ENCODE measurements at regions not wholly inside any gene's neighbourhood (a gene's known extent, or its start where the extent isn't known, plus 50 kb on each side); places are given as distances from the start of the nearest gene placed in this dataset.
"Not testable (repeated sequence)": the region's sequence is repeated elsewhere in the genome, so short reads cannot be mapped to it uniquely, and the experiment has no call there.

DNA sequence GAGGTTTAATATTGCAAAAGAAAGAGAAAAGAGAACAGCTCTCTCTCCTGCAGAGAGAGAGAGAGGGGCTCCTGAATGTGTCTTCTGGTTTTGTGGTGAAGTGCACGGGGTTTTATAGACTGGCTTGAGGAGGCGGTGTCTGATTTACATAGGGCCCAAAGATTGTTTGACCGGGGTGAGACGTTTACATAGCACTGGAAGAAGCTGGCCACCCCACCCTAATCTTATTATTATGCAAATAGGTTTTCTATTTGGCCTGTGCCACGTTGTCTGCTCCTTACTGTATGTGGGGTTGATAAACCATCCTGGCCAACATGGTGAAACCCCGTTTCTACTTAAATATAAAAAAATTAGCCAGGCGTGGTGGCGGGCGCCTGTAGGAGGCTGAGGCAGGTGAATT is 268.6 kb downstream of the SV2B start:
- Mint-ChIP-seq H3K4me1 (ENCODE audit: low read depth) (no peaks in the 10 kb centered on the region), H3K36me3 (ENCODE audit: low read depth) (no peaks in the 10 kb centered on the region), H3K9me3 (peaks cover 7% of the 10 kb centered on the region), H3K27ac (no peak overlapping the region), H3K4me3 (no peak overlapping the region), H3K27me3 (ENCODE audit: insufficient read depth) (no peaks in the 10 kb centered on the region; the same call in 1 of the 2 replicates)
- TF ChIP-seq, protein P1, sequence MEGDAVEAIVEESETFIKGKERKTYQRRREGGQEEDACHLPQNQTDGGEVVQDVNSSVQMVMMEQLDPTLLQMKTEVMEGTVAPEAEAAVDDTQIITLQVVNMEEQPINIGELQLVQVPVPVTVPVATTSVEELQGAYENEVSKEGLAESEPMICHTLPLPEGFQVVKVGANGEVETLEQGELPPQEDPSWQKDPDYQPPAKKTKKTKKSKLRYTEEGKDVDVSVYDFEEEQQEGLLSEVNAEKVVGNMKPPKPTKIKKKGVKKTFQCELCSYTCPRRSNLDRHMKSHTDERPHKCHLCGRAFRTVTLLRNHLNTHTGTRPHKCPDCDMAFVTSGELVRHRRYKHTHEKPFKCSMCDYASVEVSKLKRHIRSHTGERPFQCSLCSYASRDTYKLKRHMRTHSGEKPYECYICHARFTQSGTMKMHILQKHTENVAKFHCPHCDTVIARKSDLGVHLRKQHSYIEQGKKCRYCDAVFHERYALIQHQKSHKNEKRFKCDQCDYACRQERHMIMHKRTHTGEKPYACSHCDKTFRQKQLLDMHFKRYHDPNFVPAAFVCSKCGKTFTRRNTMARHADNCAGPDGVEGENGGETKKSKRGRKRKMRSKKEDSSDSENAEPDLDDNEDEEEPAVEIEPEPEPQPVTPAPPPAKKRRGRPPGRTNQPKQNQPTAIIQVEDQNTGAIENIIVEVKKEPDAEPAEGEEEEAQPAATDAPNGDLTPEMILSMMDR (IDR thresholded peaks at IDR 0.05) = no peak
- no peak for DNase-seq

DNA sequence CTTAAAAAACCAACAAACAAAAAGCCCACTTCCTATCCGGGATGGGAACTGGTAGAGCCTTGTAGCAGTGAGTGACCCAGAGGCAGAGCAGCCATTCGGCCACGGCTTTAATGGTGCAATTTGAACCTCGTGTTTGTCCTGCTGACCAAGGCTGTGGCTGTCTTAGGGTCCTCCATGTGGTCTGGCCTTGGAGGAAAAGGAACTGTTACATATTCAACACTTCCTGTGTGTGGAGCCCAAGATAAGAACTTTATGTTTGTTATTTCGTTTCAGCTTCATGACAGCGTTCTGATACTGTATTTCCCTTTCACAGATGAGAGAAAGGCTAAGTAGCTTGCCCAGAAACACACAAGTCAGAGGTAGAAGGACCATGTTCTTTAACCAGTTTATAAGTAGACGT is 269.8 kb downstream of the SV2B start:
- DNase-seq = no peak
- H3K27me3 Mint-ChIP-seq (ENCODE audit: insufficient read depth) = peaks cover 1% of the 10 kb centered on the region; the same call in 1 of the 2 replicates
- H3K4me1 Mint-ChIP-seq (ENCODE audit: low read depth) = no peaks in the 10 kb centered on the region
- no peaks in the 10 kb centered on the region for H3K36me3 Mint-ChIP-seq (ENCODE audit: low read depth)
- H3K27ac Mint-ChIP-seq = no peak overlapping the region
- H3K4me3 Mint-ChIP-seq = no peak overlapping the region
- peaks cover 7% of the 10 kb centered on the region for H3K9me3 Mint-ChIP-seq
- TF ChIP-seq, protein P1 (IDR thresholded peaks at IDR 0.05) = no peak

DNA sequence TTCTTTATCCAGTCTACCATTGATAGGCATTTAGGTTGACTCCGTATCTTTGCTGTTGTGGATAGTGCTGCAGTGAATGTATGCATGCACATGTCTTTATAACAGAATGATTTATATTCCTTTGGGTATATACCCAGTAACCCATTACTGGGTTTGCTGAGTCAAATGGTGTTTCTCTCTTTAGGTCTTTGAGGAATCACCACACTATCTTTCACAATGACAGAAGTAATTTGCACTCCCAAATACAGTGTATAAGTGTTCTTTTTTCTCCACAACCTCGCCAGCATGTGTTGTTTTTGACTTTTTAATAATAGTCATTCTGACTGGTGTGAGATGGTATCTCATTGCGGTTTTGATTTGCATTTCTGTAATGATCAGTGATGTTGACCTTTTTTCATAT is 271.3 kb downstream of the SV2B start:
- H3K36me3 Mint-ChIP-seq (ENCODE audit: low read depth); H3K27me3 Mint-ChIP-seq (ENCODE audit: insufficient read depth); DNase-seq; H3K4me1 Mint-ChIP-seq (ENCODE audit: low read depth); H3K9me3 Mint-ChIP-seq; H3K27ac Mint-ChIP-seq; H3K4me3 Mint-ChIP-seq: not testable (repeated sequence)

DNA sequence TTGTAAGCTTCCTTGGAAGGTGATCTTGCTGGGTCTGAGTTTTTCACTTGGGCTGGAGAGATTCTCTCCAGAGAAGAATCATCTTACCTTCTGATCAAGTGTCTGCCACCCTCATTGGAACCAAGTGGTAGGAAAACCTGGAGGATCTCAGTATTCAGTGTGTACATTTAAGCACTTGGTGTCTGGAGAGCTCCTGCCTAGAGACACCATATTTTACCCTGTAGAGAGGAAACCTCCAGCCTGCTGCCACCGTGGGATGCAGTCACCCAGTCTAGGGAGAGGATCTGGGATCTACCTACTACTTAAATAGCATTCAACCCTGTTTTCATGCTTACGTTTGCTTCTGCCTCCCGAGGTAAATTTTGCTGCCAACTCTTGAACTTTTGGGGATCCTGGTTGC is 274.3 kb downstream of the SV2B start:
- no peaks in the 10 kb centered on the region for H3K36me3 Mint-ChIP-seq (ENCODE audit: low read depth)
- H3K9me3 Mint-ChIP-seq = peaks cover 7% of the 10 kb centered on the region; the same call in 1 of the 2 replicates
- no peak for DNase-seq
- H3K27ac Mint-ChIP-seq = no peak overlapping the region
- H3K4me1 Mint-ChIP-seq (ENCODE audit: low read depth) = no peaks in the 10 kb centered on the region
- H3K27me3 Mint-ChIP-seq (ENCODE audit: insufficient read depth) = peaks cover 1% of the 10 kb centered on the region; the same call in 1 of the 2 replicates
- TF ChIP-seq, protein P1 (IDR thresholded peaks at IDR 0.05) = no peak
- no peak overlapping the region for H3K4me3 Mint-ChIP-seq

DNA sequence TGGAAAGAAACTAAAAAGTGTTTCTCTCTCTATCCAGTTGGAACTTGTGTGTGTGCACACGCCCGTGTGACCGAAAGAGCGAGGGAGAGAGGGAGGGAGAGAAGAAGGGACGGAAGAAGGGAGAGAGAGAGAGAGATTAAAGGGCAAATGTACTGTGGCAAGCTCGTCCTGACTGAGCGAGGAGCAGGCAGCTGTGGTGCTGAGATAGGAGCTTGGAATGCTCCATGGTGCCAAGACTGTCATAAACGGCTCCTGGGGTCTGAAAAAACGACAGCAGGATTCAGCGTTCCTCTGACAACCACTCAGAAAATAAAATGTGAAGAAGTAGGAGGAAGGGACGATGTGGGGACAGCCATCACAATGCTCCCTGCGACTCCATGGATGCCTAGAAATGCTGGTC is 276.0 kb downstream of the SV2B start:
- no peaks in the 10 kb centered on the region for H3K36me3 Mint-ChIP-seq (ENCODE audit: low read depth)
- DNase-seq = no peak
- H3K27me3 Mint-ChIP-seq (ENCODE audit: insufficient read depth) = peaks cover 1% of the 10 kb centered on the region; the same call in 1 of the 2 replicates
- H3K9me3 Mint-ChIP-seq = peaks cover 7% of the 10 kb centered on the region; the same call in 1 of the 2 replicates
- TF ChIP-seq, protein P1 (IDR thresholded peaks at IDR 0.05) = no peak
- no peak overlapping the region for H3K4me3 Mint-ChIP-seq
- no peaks in the 10 kb centered on the region for H3K4me1 Mint-ChIP-seq (ENCODE audit: low read depth)
- H3K27ac Mint-ChIP-seq = no peak overlapping the region

DNA sequence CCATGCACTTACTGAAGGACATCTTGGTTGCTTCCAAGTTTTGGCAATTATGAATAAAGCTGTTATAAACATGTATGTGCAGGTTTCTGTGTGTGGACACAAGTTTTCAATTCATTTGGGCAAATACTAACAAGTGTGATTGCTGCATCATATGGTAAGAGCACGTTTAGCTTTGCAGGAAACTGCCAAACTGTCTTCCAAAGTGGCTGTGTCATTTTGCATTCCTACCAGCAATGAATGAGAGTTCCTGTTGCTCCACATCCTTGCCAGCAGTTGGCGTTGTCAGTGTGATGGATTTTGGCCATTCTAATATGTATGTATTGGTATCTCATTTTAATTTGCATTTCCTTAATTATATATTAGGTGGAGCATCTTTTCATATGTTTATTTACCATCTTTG is 280.1 kb downstream of the SV2B start:
- H3K4me3 Mint-ChIP-seq = no peak overlapping the region
- no peaks in the 10 kb centered on the region for H3K36me3 Mint-ChIP-seq (ENCODE audit: low read depth)
- no peak for DNase-seq
- H3K27me3 Mint-ChIP-seq (ENCODE audit: insufficient read depth) = no peaks in the 10 kb centered on the region; the same call in 1 of the 2 replicates
- H3K4me1 Mint-ChIP-seq (ENCODE audit: low read depth) = no peaks in the 10 kb centered on the region
- peaks cover 11% of the 10 kb centered on the region; the same call in 1 of the 2 replicates for H3K9me3 Mint-ChIP-seq
- TF ChIP-seq, protein P1 (IDR thresholded peaks at IDR 0.05) = no peak
- no peak overlapping the region for H3K27ac Mint-ChIP-seq

Measured in HFFc6 (cell line).